ENCODE measurements at regions not wholly inside any gene's neighbourhood (a gene's known extent, or its start where the extent isn't known, plus 50 kb on each side); places are given as distances from the start of the nearest gene placed in this dataset.

GRCh38 chr5:17396247-17396646 lies 101.8 kb upstream of the TAF11L2 start:
- TF ChIP-seq CREB1 (IDR thresholded peaks at IDR 0.05; ENCODE audit: low read depth) (no peak), TAF1 (IDR thresholded peaks at IDR 0.05; ENCODE audit: low read depth) (no peak), YY1 (IDR thresholded peaks at IDR 0.05; ENCODE audit: low read depth) (no peak), CEBPB (IDR thresholded peaks at IDR 0.05) (no peak)

Measured in Ishikawa (cell line).